HEK293 (cell line): ENCODE measurements at regions not wholly inside any gene's neighbourhood (a gene's known extent, or its start where the extent isn't known, plus 50 kb on each side); places are given as distances from the start of the nearest gene placed in this dataset.

Experiments
- CTCF ChIA-PET: fragments of 350-600 bp; formaldehyde crosslinking; extraction: SDS; loops from one replicate; lab custom pipeline; 2021; ENCODE audit warnings: antibody characterized with exemption; lab: Yijun Ruan, JAX
- POLR2A ChIA-PET: fragments of 300-600 bp; formaldehyde crosslinking; extraction: SDS; loops from one replicate; lab custom pipeline; 2020; ENCODE audit warnings: antibody characterized with exemption, inconsistent platforms; lab: Yijun Ruan, JAX
- H3K27ac ChIP-seq: fragments of 200-500 bp; sonication (Bioruptor generic); 2 replicates; pipeline ENCODE4 v1.5.1; 2014; ENCODE audit warnings: low read depth, low read length, control low read depth, inconsistent platforms; ENCODE audit errors: extremely low read depth
- H3K36me3 ChIP-seq, 2 experiments: fragments of 200-500 bp in 1 of 2; sonication (Bioruptor generic) in 1 of 2; 1 replicate in 1 of 2; 2 replicates in 1 of 2; pipeline ENCODE4 v1.5.1; 2014 to 2017; ENCODE audit warnings: inconsistent platforms in 2 of 2, low read length in 2 of 2; ENCODE audit not compliant: control insufficient read depth in 2 of 2, insufficient read depth in 1 of 2
- H3K4me1 ChIP-seq: fragments of 200-500 bp; sonication (Bioruptor generic); 2 replicates; pipeline ENCODE4 v1.5.1; 2014; ENCODE audit warnings: mild to moderate bottlenecking, low read length, inconsistent platforms; ENCODE audit not compliant: control insufficient read depth, insufficient read depth
- H3K4me3 ChIP-seq: 2 replicates; pipeline ENCODE4 v1.5.1; 2011; ENCODE audit warnings: low read depth, mild to moderate bottlenecking, control low read depth, low read length, moderate library complexity
- H3K9me3 ChIP-seq: fragments of 200-500 bp; sonication (Bioruptor generic); 2 replicates; pipeline ENCODE4 v1.5.1; 2014; ENCODE audit warnings: low read depth, low read length, inconsistent platforms; ENCODE audit not compliant: control insufficient read depth, insufficient read depth
- PRDM1 ChIP-seq: fragments of 450-650 bp; formaldehyde crosslinking; IDR thresholded peaks from 2 replicates; pipeline ENCODE4; 2016; ENCODE audit warnings: missing biosample characterization, missing genetic modification characterization
- ZBTB44 ChIP-seq: fragments of 450-650 bp; IDR thresholded peaks from 2 replicates; pipeline ENCODE4 v1.5.1; 2018; ENCODE audit warnings: missing biosample characterization, mild to moderate bottlenecking, missing genetic modification characterization
- ZBTB48 ChIP-seq: fragments of 450-650 bp; formaldehyde crosslinking; IDR thresholded peaks from 2 replicates; pipeline ENCODE4 v1.5.1; 2016; ENCODE audit warnings: missing biosample characterization, missing genetic modification characterization
- ZBTB49 ChIP-seq: fragments of 450-650 bp; formaldehyde crosslinking; IDR thresholded peaks from 2 replicates; pipeline ENCODE4 v1.5.1; 2016; ENCODE audit warnings: missing biosample characterization, missing genetic modification characterization, low read depth
- ZFP37 ChIP-seq: fragments of 450-650 bp; formaldehyde crosslinking; IDR thresholded peaks from 2 replicates; pipeline ENCODE4 v1.5.1; 2016; ENCODE audit warnings: missing biosample characterization, missing genetic modification characterization
- ZFP41 ChIP-seq: fragments of 450-650 bp; formaldehyde crosslinking; IDR thresholded peaks from 2 replicates; pipeline ENCODE4 v1.5.1; 2016; ENCODE audit warnings: missing biosample characterization, missing genetic modification characterization, borderline replicate concordance
- ZNF10 ChIP-seq: fragments of 450-650 bp; formaldehyde crosslinking; IDR thresholded peaks from 2 replicates; pipeline ENCODE4 v1.5.1; 2017; ENCODE audit warnings: missing biosample characterization, missing genetic modification characterization
- ZNF132 ChIP-seq: fragments of 450-650 bp; formaldehyde crosslinking; IDR thresholded peaks from 2 replicates; pipeline ENCODE4 v1.5.1; 2017; ENCODE audit warnings: missing biosample characterization, missing genetic modification characterization, borderline replicate concordance
- ZNF138 ChIP-seq: fragments of 450-650 bp; formaldehyde crosslinking; IDR thresholded peaks from 2 replicates; pipeline ENCODE4 v1.5.1; 2016; ENCODE audit warnings: missing biosample characterization, missing genetic modification characterization, borderline replicate concordance
- ZNF155 ChIP-seq: fragments of 450-650 bp; formaldehyde crosslinking; IDR thresholded peaks from 2 replicates; pipeline ENCODE4 v1.5.1; 2016; ENCODE audit warnings: missing biosample characterization, missing genetic modification characterization
- ZNF248 ChIP-seq: fragments of 450-650 bp; formaldehyde crosslinking; IDR thresholded peaks from 2 replicates; pipeline ENCODE4 v1.5.1; 2017; ENCODE audit warnings: missing biosample characterization, missing genetic modification characterization
- ZNF560 ChIP-seq: fragments of 450-650 bp; formaldehyde crosslinking; IDR thresholded peaks from 2 replicates; pipeline ENCODE4 v1.5.1; 2017; ENCODE audit warnings: missing biosample characterization, missing genetic modification characterization, borderline replicate concordance
- ZNF596 ChIP-seq: fragments of 450-650 bp; IDR thresholded peaks from 2 replicates; pipeline ENCODE4 v1.5.0; 2018; ENCODE audit warnings: missing biosample characterization, mild to moderate bottlenecking, missing genetic modification characterization, moderate library complexity
- ZNF610 ChIP-seq: fragments of 450-650 bp; formaldehyde crosslinking; IDR thresholded peaks from 2 replicates; pipeline ENCODE4 v1.5.1; 2016; ENCODE audit warnings: missing biosample characterization, missing genetic modification characterization, borderline replicate concordance
- ZNF692 ChIP-seq: fragments of 450-650 bp; formaldehyde crosslinking; IDR thresholded peaks from 2 replicates; pipeline ENCODE4 v1.5.1; 2016; ENCODE audit warnings: missing biosample characterization, missing genetic modification characterization
- ZNF76 ChIP-seq: fragments of 450-650 bp; formaldehyde crosslinking; IDR thresholded peaks from 2 replicates; pipeline ENCODE4; 2016; ENCODE audit warnings: low read depth, missing biosample characterization, missing genetic modification characterization, borderline replicate concordance
- ZNF791 ChIP-seq: fragments of 450-650 bp; formaldehyde crosslinking; IDR thresholded peaks from 2 replicates; pipeline ENCODE4 v1.5.1; 2016; ENCODE audit warnings: missing biosample characterization, missing genetic modification characterization
- TF ChIP-seq, protein P1 (sequence below): fragments of 450-650 bp; formaldehyde crosslinking; conservative IDR thresholded peaks from 2 replicates; pipeline ENCODE4 v1.5.1; 2016; ENCODE audit warnings: low read depth, missing biosample characterization, missing genetic modification characterization
- TF ChIP-seq, protein P2 (sequence below): fragments of 450-650 bp; formaldehyde crosslinking; IDR thresholded peaks from 2 replicates; pipeline ENCODE4 v1.5.1; 2016; ENCODE audit warnings: missing biosample characterization, missing genetic modification characterization

DNA sequence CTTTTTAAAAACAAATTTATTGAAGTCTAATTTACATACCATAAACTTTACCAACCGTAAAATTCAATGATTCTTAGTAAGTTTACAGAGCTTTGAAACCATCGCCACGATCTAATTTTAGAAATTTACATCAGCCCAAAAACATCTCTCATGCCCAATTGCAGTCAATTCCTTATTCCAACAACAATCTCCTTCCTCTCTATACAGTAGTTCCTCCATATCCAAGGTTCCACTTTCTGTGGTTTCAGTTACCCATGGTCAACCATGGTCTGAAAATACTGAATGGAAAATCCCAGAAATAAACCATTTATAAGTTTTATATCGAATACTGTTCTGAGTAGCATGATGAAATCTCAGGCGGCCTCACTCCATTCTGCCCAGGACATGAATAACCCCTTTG lies 183.4 kb upstream of the ADCY1 start:
- ChIA-PET POLR2A (no interaction called here), CTCF (no interaction called here)
- Histone ChIP-seq H3K4me1 (no peaks in the 10 kb centered on the region), H3K27ac (no peak overlapping the region), H3K36me3 (no peaks in the 10 kb centered on the region), H3K9me3 (no peaks in the 10 kb centered on the region), H3K4me3 (no peak overlapping the region)
- TF ChIP-seq ZNF596 (tag by site-specific recombination) (no peak), ZBTB49 (no peak), ZNF132 (tag by site-specific recombination) (no peak), ZNF560 (tag by site-specific recombination) (no peak), ZNF76 (no peak), ZNF610 (tag by site-specific recombination) (no peak)
- TF ChIP-seq, protein P1, sequence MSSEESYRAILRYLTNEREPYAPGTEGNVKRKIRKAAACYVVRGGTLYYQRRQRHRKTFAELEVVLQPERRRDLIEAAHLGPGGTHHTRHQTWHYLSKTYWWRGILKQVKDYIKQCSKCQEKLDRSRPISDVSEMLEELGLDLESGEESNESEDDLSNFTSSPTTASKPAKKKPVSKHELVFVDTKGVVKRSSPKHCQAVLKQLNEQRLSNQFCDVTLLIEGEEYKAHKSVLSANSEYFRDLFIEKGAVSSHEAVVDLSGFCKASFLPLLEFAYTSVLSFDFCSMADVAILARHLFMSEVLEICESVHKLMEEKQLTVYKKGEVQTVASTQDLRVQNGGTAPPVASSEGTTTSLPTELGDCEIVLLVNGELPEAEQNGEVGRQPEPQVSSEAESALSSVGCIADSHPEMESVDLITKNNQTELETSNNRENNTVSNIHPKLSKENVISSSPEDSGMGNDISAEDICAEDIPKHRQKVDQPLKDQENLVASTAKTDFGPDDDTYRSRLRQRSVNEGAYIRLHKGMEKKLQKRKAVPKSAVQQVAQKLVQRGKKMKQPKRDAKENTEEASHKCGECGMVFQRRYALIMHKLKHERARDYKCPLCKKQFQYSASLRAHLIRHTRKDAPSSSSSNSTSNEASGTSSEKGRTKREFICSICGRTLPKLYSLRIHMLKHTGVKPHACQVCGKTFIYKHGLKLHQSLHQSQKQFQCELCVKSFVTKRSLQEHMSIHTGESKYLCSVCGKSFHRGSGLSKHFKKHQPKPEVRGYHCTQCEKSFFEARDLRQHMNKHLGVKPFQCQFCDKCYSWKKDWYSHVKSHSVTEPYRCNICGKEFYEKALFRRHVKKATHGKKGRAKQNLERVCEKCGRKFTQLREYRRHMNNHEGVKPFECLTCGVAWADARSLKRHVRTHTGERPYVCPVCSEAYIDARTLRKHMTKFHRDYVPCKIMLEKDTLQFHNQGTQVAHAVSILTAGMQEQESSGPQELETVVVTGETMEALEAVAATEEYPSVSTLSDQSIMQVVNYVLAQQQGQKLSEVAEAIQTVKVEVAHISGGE (tag by site-specific recombination) = no peak

- Histone ChIP-seq H3K36me3 (no peaks in the 10 kb centered on the region), H3K9me3 (no peaks in the 10 kb centered on the region), H3K27ac (no peak overlapping the region), H3K4me3 (no peak overlapping the region), H3K4me1 (no peaks in the 10 kb centered on the region)
- no peak for TF ChIP-seq ZNF791
- no peak for TF ChIP-seq ZNF248
- TF ChIP-seq ZFP37 (tag by site-specific recombination) = no peak
- TF ChIP-seq, protein P2, sequence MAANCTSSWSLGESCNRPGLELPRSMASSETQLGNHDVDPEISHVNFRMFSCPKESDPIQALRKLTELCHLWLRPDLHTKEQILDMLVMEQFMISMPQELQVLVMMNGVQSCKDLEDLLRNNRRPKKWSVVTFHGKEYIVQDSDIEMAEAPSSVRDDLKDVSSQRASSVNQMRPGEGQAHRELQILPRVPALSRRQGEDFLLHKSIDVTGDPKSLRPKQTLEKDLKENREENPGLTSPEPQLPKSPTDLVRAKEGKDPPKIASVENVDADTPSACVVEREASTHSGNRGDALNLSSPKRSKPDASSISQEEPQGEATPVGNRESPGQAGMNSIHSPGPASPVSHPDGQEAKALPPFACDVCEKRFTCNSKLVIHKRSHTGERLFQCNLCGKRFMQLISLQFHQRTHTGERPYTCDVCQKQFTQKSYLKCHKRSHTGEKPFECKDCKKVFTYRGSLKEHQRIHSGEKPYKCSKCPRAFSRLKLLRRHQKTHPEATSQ (tag by site-specific recombination) = no peak
- TF ChIP-seq ZFP41 (tag by site-specific recombination) = no peak
- no peak for TF ChIP-seq ZNF155 (tag by site-specific recombination)
- no peak for TF ChIP-seq ZBTB44 (tag by site-specific recombination)
- TF ChIP-seq ZNF138 (tag by site-specific recombination) = no peak
- no peak for TF ChIP-seq ZNF10 (tag by site-specific recombination)
- no peak for TF ChIP-seq PRDM1 (tag by site-specific recombination)
- TF ChIP-seq ZNF692 (tag by site-specific recombination) = no peak
- TF ChIP-seq ZBTB48 (tag by site-specific recombination) = no peak
- CTCF ChIA-PET = no interaction called here
- POLR2A ChIA-PET = no interaction called here
These were observed 182.3 kb upstream of the ADCY1 start for GRCh38 chr7:45391618-45392451.
